Activated CD4-positive, alpha-beta T cell treated with anti-CD3 and anti-CD28 coated beads for 36 hours (primary cell): ENCODE measurements at regions not wholly inside any gene's neighbourhood (a gene's known extent, or its start where the extent isn't known, plus 50 kb on each side); places are given as distances from the start of the nearest gene placed in this dataset.
"Not testable (repeated sequence)": the region's sequence is repeated elsewhere in the genome, so short reads cannot be mapped to it uniquely, and the experiment has no call there.

Source experiments
- ATAC-seq: fragments of 200-7000 bp; cut with Tn5 transposase; one replicate; pipeline ENCODE4 v1.10.0; 2021; ENCODE audit warnings: mild to moderate bottlenecking, moderate library complexity
- CTCF ChIA-PET: fragments of 350-600 bp; sonication (Branson Sonifier 250); formaldehyde crosslinking; loops from one replicate; lab custom pipeline; 2021; ENCODE audit warnings: antibody characterized with exemption; lab: Charles Lee
- POLR2A ChIA-PET: fragments of 350-600 bp; sonication (Branson Sonifier 250); formaldehyde crosslinking; loops from one replicate; lab custom pipeline; 2021; ENCODE audit warnings: antibody characterized with exemption, inconsistent platforms; lab: Charles Lee
- DNase-seq: peaks from one replicate; pipeline ENCODE4 v3.0.0-alpha.2; 2020
- H3K27ac Mint-ChIP-seq: one replicate; pipeline ENCODE4 v1.8.0; 2021; ENCODE audit warnings: mixed read lengths
- H3K27me3 Mint-ChIP-seq: one replicate; pipeline ENCODE4 v1.8.0; 2021; ENCODE audit warnings: mixed read lengths
- H3K36me3 Mint-ChIP-seq: one replicate; pipeline ENCODE4 v1.8.0; 2021; ENCODE audit warnings: low read depth, mixed read lengths
- H3K4me1 Mint-ChIP-seq: one replicate; pipeline ENCODE4 v1.8.0; 2021; ENCODE audit warnings: mixed read lengths
- H3K4me3 Mint-ChIP-seq: one replicate; pipeline ENCODE4 v1.8.0; 2021; ENCODE audit warnings: mild to moderate bottlenecking, moderate library complexity, mixed read lengths
- H3K9me3 Mint-ChIP-seq: one replicate; pipeline ENCODE4 v1.8.0; 2021; ENCODE audit warnings: low read depth, mixed read lengths
- intact Hi-C, 2 experiments: fragments of 100-400 bp; cut with DNase I in 1 of 2; cut with micrococcal nuclease in 1 of 2; formaldehyde crosslinking; loops; one replicate each; pipeline versions ENCODE4 v1.14.2 to v1.15.1; 2022 to 2024; cut with DNase I, micrococcal nuclease

DNA sequence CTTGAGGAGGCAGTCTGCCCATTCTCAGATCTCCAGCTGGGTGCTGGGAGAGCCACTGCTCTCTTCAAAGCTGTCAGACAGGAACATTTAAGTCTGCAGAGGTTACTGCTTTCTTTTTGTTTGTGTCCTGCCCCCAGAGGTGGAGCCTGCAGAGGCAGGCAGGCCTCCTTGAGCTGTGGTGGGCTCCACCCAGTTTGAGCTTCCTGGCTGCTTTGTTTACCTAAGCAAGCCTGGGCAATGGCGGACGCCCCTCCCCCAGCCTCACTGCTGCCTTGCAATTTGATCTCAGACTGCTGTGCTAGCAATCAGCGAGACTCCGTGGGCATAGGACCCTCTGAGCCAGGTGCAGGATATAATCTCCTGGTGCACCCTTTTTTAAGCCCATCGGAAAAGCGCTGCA lies 557.8 kb downstream of the HTR1B start:
- CTCF ChIA-PET, H3K36me3 Mint-ChIP-seq, POLR2A ChIA-PET, H3K9me3 Mint-ChIP-seq, DNase-seq, H3K27me3 Mint-ChIP-seq, H3K4me3 Mint-ChIP-seq, ATAC-seq, H3K4me1 Mint-ChIP-seq, H3K27ac Mint-ChIP-seq, intact Hi-C loops: not testable (repeated sequence)

DNA sequence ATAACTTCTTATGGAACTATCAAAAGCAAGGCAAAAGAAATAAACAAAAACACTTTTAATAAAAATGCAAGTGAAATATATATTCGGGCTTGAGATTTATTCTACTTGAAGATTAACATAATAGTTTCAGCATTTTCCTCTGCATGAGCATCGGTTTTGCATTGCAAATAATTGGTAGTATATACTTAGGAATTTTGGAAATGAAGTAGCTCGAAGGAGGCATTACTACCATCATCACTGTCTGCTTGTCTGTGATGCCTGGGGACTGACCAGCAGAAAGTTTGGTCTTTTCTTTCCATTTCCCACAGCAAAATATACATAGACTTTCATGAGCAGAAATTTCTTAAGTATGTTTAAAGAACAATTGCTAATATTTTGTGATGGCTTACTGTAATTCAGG lies 570.7 kb downstream of the HTR1B start:
- no peak overlapping the region for H3K4me3 Mint-ChIP-seq
- POLR2A ChIA-PET = no interaction called here
- no peaks in the 10 kb centered on the region for H3K36me3 Mint-ChIP-seq
- H3K27ac Mint-ChIP-seq = no peak overlapping the region
- H3K4me1 Mint-ChIP-seq = no peaks in the 10 kb centered on the region
- H3K27me3 Mint-ChIP-seq = no peaks in the 10 kb centered on the region
- intact Hi-C loops = no loop called here
- DNase-seq = no peak
- no peak for ATAC-seq
- CTCF ChIA-PET = no interaction called here
- peaks cover 13% of the 10 kb centered on the region for H3K9me3 Mint-ChIP-seq

DNA sequence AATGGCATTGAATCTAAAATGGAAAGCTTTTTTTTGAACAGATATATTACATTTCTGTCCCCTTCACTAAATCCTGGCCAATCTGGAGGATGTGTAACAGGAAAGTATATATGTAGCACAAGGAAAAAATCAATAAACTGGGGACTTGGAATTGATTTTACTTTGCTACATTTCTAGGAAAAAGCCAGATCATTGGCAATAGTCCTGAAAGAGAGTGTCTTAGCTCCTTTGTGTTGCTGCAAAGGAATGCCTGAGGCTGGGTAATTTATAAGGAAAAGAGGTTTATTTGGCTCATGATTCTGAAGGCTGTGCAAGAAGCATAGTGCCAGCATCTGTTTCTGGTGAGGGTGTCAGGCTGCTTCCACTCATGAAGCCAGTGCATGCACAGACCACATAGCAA lies 574.9 kb downstream of the HTR1B start:
- ChIA-PET CTCF (no interaction called here), POLR2A (no interaction called here)
- peaks cover 7% of the 10 kb centered on the region for H3K9me3 Mint-ChIP-seq
- no peaks in the 10 kb centered on the region for H3K4me1 Mint-ChIP-seq
- intact Hi-C loops = no loop called here
- H3K27ac Mint-ChIP-seq = no peak overlapping the region
- ATAC-seq (no peak), DNase-seq (no peak)
- no peak overlapping the region for H3K4me3 Mint-ChIP-seq
- H3K36me3 Mint-ChIP-seq = no peaks in the 10 kb centered on the region
- H3K27me3 Mint-ChIP-seq = no peaks in the 10 kb centered on the region

- Mint-ChIP-seq H3K4me3 (no peak overlapping the region), H3K9me3 (peaks cover 7% of the 10 kb centered on the region), H3K4me1 (no peaks in the 10 kb centered on the region), H3K27ac (no peak overlapping the region), H3K27me3 (no peaks in the 10 kb centered on the region), H3K36me3 (no peaks in the 10 kb centered on the region)
- no peak for DNase-seq
- intact Hi-C loops = no loop called here
- ATAC-seq = no peak
- CTCF ChIA-PET = no interaction called here
- POLR2A ChIA-PET = no interaction called here
These were observed 576.4 kb downstream of the HTR1B start for GRCh38 chr6:76886900-76887299.

DNA sequence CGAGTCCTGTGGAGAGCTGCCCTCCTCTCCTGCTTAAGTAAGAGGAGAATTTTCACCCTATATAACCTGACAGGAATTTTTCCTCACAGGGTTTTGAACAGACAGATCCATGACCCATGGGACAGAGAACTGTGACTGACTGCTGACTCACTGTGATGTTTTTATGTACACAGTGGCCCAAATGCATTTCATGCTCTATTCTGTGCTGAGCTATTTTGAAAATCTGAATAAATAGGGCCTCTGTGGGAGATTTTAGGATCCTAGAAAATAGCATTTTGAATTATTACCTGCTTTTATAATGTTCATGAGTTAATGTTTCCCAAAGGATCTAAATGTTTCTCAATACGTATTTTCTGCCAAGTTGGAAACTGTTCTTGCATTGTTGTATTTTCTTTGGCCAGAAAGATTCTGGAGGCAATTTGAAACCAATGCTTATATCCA lies 577.4 kb downstream of the HTR1B start:
- CTCF ChIA-PET = no interaction called here
- POLR2A ChIA-PET = no interaction called here
- DNase-seq (no peak), ATAC-seq (no peak)
- no peak overlapping the region for H3K4me3 Mint-ChIP-seq
- no peaks in the 10 kb centered on the region for H3K4me1 Mint-ChIP-seq
- no peak overlapping the region for H3K27ac Mint-ChIP-seq
- H3K9me3 Mint-ChIP-seq = peaks cover 9% of the 10 kb centered on the region
- no peaks in the 10 kb centered on the region for H3K36me3 Mint-ChIP-seq
- H3K27me3 Mint-ChIP-seq = no peaks in the 10 kb centered on the region
- intact Hi-C loops = no loop called here

DNA sequence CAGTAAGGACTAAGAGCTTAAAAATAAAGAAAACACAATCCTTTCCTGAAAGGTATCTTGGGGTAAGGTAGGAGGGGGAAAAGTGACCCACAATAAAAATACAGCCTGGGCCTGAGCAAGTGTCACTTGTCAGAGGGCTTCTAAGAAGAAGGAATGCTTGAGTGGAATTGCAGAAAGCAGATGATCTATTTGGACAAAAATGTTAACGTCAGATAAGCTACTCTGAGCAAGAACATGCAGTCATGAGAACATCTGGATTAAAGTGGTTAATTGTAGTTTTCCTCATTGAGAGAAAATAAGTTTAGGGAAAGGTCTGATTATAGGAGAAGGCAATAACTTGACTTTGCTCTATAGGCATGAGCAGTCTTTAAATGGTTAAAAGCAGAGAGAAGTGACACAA lies 581.9 kb downstream of the HTR1B start:
- no peaks in the 10 kb centered on the region for H3K4me1 Mint-ChIP-seq
- no peaks in the 10 kb centered on the region for H3K27me3 Mint-ChIP-seq
- CTCF ChIA-PET = no interaction called here
- POLR2A ChIA-PET = no interaction called here
- H3K27ac Mint-ChIP-seq = no peak overlapping the region
- H3K4me3 Mint-ChIP-seq = no peak overlapping the region
- DNase-seq = no peak
- no peak for ATAC-seq
- intact Hi-C loops = no loop called here
- peaks cover 7% of the 10 kb centered on the region for H3K9me3 Mint-ChIP-seq
- no peaks in the 10 kb centered on the region for H3K36me3 Mint-ChIP-seq

DNA sequence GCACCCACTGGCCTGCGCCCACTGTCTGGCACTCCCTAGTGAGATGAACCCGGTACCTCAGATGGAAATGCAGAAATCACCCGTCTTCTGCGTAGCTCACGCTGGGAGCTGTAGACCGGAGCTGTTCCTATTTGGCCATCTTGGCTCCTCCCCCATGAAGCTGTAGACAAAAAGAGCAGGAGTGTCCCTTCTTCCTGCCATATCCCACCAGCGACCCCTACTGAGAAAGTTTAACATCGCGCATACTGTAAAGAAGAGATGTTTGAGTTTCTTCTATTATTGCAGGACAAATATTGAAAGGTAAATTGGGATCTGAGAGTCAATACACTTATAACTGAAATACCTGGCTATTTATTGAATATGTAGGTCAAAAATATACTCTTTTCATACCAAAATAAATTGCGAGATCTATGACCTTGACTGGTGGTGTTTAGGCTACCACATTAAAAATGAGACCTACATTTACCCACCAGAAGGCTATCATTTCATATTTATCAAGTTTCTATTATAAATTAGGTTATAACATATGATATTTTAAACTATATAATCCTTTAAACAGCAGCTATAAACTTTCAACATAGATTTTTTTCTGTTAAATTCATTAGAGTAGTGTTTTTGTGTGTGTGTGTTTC lies 586.3 kb downstream of the HTR1B start:
- Mint-ChIP-seq H3K4me1 (no peaks in the 10 kb centered on the region), H3K9me3 (peaks cover 7% of the 10 kb centered on the region), H3K27ac (no peak overlapping the region), H3K36me3 (no peaks in the 10 kb centered on the region), H3K27me3 (no peaks in the 10 kb centered on the region), H3K4me3 (no peak overlapping the region)
- ChIA-PET POLR2A (no interaction called here), CTCF (interaction anchor here (0.6 kb wide), 1 partner anchor 665 kb away, joined by 3 read pairs; no protein-coding TSS in a partner anchor)
- intact Hi-C loops = no loop called here
- peak; percentile 5 for DNase-seq
- ATAC-seq = no peak

GRCh38 chr6:76876430-76876829 lies 586.9 kb downstream of the HTR1B start:
- CTCF ChIA-PET = interaction anchor here (0.6 kb wide), 1 partner anchor 666 kb away, joined by 3 read pairs; no protein-coding TSS in a partner anchor
- not testable (repeated sequence) for H3K27ac Mint-ChIP-seq, H3K27me3 Mint-ChIP-seq

DNA sequence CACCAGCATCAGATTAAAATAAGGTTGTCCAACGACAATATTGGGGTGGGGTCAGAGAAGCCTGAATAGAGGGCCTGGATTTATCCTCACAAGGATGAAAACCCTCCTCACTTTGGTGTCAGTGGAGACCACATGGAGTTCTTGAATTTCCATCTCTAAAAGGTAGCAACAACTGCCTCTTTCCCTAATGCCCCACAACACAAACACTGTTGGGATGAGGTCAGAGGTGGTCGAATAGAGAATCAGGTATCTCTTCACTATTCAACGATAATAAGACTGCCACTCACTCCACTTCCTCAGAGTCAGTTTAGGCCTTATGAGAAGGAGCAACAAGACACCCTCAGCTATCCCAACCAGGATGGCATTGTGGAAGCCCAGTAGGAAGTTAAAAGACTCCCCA lies 596.1 kb downstream of the HTR1B start:
- intact Hi-C loops = no loop called here
- H3K27me3 Mint-ChIP-seq = no peaks in the 10 kb centered on the region
- no peaks in the 10 kb centered on the region for H3K4me1 Mint-ChIP-seq
- ATAC-seq (no peak), DNase-seq (no peak)
- no peak overlapping the region for H3K4me3 Mint-ChIP-seq
- H3K9me3 Mint-ChIP-seq = peaks cover 4% of the 10 kb centered on the region
- no peaks in the 10 kb centered on the region for H3K36me3 Mint-ChIP-seq
- H3K27ac Mint-ChIP-seq = no peak overlapping the region
- CTCF ChIA-PET = no interaction called here
- POLR2A ChIA-PET = no interaction called here

More at GRCh38 chr6:76876430-76876829, 586.9 kb downstream of the HTR1B start:
- H3K36me3 Mint-ChIP-seq, intact Hi-C loops, POLR2A ChIA-PET, H3K4me1 Mint-ChIP-seq, ATAC-seq, H3K4me3 Mint-ChIP-seq, H3K9me3 Mint-ChIP-seq, DNase-seq: not testable (repeated sequence)

DNA sequence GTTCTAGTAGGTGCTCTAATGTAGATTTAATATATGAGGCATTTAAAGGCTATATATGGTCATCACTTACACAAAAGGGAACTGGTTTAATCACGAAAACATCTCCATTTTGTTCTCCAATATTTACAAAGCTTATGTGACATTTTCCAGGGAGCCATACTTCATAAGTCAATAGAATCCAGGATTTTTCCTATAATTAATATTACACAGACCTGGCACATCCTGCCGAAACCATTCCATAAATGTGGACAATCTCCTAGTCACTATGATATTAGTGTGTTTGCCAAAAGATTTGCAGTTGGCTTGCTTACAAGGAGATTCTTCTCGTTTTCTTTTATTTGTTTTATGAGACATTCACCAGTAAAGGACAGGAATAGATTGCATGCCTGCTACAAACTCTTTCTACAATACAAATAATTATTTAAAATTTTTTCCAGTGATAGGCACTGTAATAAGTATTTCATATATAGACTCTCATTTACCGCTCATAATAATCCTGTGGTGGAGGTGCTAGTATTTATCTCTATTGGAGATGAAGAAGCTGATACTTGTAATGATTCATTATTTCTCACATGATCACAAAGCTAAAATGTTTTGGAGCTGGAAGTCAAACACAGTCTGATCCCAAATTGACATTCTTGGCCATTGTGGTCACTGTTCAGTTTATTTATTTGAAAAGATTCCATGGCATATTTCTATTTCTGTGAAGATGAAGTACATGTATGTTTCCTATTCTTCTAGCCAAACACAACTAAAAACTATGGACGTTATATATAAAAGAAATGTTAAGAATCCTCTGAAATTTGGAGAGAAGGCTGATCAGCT lies 597.0 kb downstream of the HTR1B start:
- H3K27ac Mint-ChIP-seq = no peak overlapping the region
- DNase-seq = no peak
- no peaks in the 10 kb centered on the region for H3K4me1 Mint-ChIP-seq
- H3K36me3 Mint-ChIP-seq = no peaks in the 10 kb centered on the region
- ATAC-seq = no peak
- POLR2A ChIA-PET = no interaction called here
- intact Hi-C loops = no loop called here
- H3K9me3 Mint-ChIP-seq = peaks cover 4% of the 10 kb centered on the region
- CTCF ChIA-PET = no interaction called here
- no peaks in the 10 kb centered on the region for H3K27me3 Mint-ChIP-seq
- H3K4me3 Mint-ChIP-seq = no peak overlapping the region

- H3K4me1 Mint-ChIP-seq = no peaks in the 10 kb centered on the region
- no peaks in the 10 kb centered on the region for H3K36me3 Mint-ChIP-seq
- H3K27me3 Mint-ChIP-seq = no peaks in the 10 kb centered on the region
- ChIA-PET POLR2A (no interaction called here), CTCF (no interaction called here)
- H3K27ac Mint-ChIP-seq = no peak overlapping the region
- no peak overlapping the region for H3K4me3 Mint-ChIP-seq
- no peak for ATAC-seq
- no peak for DNase-seq
- peaks cover 3% of the 10 kb centered on the region for H3K9me3 Mint-ChIP-seq
- intact Hi-C loops = loop anchor here in 1 of 2 experiments (5.0 kb wide), 1 partner anchor 926 kb away; no protein-coding TSS in a partner anchor
These were observed 600.4 kb downstream of the HTR1B start for GRCh38 chr6:76862936-76863335.

- DNase-seq (peak; percentile 7), ATAC-seq (no peak)
- no peak overlapping the region for H3K27ac Mint-ChIP-seq
- H3K36me3 Mint-ChIP-seq = no peaks in the 10 kb centered on the region
- POLR2A ChIA-PET = no interaction called here
- peaks cover 3% of the 10 kb centered on the region for H3K9me3 Mint-ChIP-seq
- no peaks in the 10 kb centered on the region for H3K27me3 Mint-ChIP-seq
- no peaks in the 10 kb centered on the region for H3K4me1 Mint-ChIP-seq
- H3K4me3 Mint-ChIP-seq = no peak overlapping the region
- intact Hi-C loops = loop anchor here in 1 of 2 experiments (5.0 kb wide), 1 partner anchor 924 kb away; no protein-coding TSS in a partner anchor
- CTCF ChIA-PET = interaction anchor here (1.7 kb wide), 1 partner anchor 928 kb away, joined by 3 read pairs; no protein-coding TSS in a partner anchor
These were observed 601.9 kb downstream of the HTR1B start for GRCh38 chr6:76861403-76861802.
